H9 (cell line): ENCODE measurements at regions not wholly inside any gene's neighbourhood (a gene's known extent, or its start where the extent isn't known, plus 50 kb on each side); places are given as distances from the start of the nearest gene placed in this dataset.

Experiments
- DNase-seq: peaks from one replicate; pipeline ENCODE4 v3.0.0-alpha.2; 2017
- H2AFZ ChIP-seq: one replicate; pipeline ENCODE4 v1.6.1; 2013; ENCODE audit warnings: mild to moderate bottlenecking, low read length, control low read depth, moderate library complexity
- H2AK5ac ChIP-seq: 2 replicates; pipeline ENCODE4 v1.6.1; 2013; ENCODE audit warnings: low read length, control low read depth, mixed read lengths; ENCODE audit not compliant: insufficient read length
- H2BK120ac ChIP-seq: one replicate; pipeline ENCODE4 v1.6.1; 2013; ENCODE audit warnings: low read depth, mild to moderate bottlenecking, low read length, control low read depth, inconsistent platforms; ENCODE audit not compliant: poor library complexity, severe bottlenecking
- H2BK12ac ChIP-seq: 2 replicates; pipeline ENCODE4 v1.6.1; 2013; ENCODE audit warnings: low read length, control low read depth, mixed read lengths, low read depth; ENCODE audit not compliant: insufficient read length
- H2BK15ac ChIP-seq: 2 replicates; pipeline ENCODE4 v1.6.1; 2013; ENCODE audit warnings: low read depth, low read length, control low read depth
- H2BK20ac ChIP-seq: one replicate; pipeline ENCODE4 v1.6.1; 2013; ENCODE audit warnings: low read depth, mild to moderate bottlenecking, low read length, control low read depth, inconsistent platforms; ENCODE audit not compliant: poor library complexity, severe bottlenecking
- H2BK5ac ChIP-seq: 2 replicates; pipeline ENCODE4 v1.6.1; 2013; ENCODE audit warnings: low read length, control low read depth, mixed read lengths; ENCODE audit not compliant: insufficient read length
- H3K14ac ChIP-seq: 2 replicates; pipeline ENCODE4 v1.6.1; 2013; ENCODE audit warnings: low read length, control low read depth; ENCODE audit not compliant: insufficient read depth
- H3K18ac ChIP-seq: 2 replicates; pipeline ENCODE4 v1.6.1; 2013; ENCODE audit warnings: low read depth, mild to moderate bottlenecking, mixed read lengths, low read length, control low read depth; ENCODE audit not compliant: insufficient read length
- H3K23ac ChIP-seq: 2 replicates; pipeline ENCODE4 v1.6.1; 2013; ENCODE audit warnings: low read length, control low read depth, mixed read lengths, low read depth; ENCODE audit not compliant: insufficient read length
- H3K23me2 ChIP-seq: 2 replicates; pipeline ENCODE4 v1.6.1; 2013; ENCODE audit warnings: low read depth, mild to moderate bottlenecking, mixed read lengths, low read length, control low read depth; ENCODE audit not compliant: insufficient read length, poor library complexity, severe bottlenecking
- H3K27ac ChIP-seq: 2 replicates; pipeline ENCODE4 v1.5.1; 2013; ENCODE audit warnings: low read length, control low read depth, mixed read lengths, low read depth; ENCODE audit not compliant: insufficient read length
- H3K27me3 ChIP-seq: 2 replicates; pipeline ENCODE4 v1.6.1; 2013; ENCODE audit warnings: low read length, control low read depth, inconsistent platforms; ENCODE audit not compliant: insufficient read depth
- H3K4ac ChIP-seq: 2 replicates; pipeline ENCODE4 v1.6.1; 2013; ENCODE audit warnings: low read depth, mild to moderate bottlenecking, control low read depth, inconsistent platforms, low read length, moderate library complexity
- H3K4me1 ChIP-seq: 2 replicates; pipeline ENCODE4 v1.6.1; 2013; ENCODE audit warnings: low read length, control low read depth, inconsistent platforms; ENCODE audit not compliant: insufficient read depth
- H3K4me2 ChIP-seq: 2 replicates; pipeline ENCODE4 v1.6.1; 2013; ENCODE audit warnings: low read length, control low read depth, mixed read lengths; ENCODE audit not compliant: insufficient read length, insufficient read depth
- H3K56ac ChIP-seq: 2 replicates; pipeline ENCODE4 v1.6.1; 2013; ENCODE audit warnings: low read depth, mild to moderate bottlenecking, mixed read lengths, low read length, control low read depth; ENCODE audit not compliant: insufficient read length
- H3K79me1 ChIP-seq: 2 replicates; pipeline ENCODE4 v1.6.1; 2013; ENCODE audit warnings: low read depth, mild to moderate bottlenecking, moderate library complexity, low read length, control low read depth, inconsistent platforms; ENCODE audit not compliant: insufficient read depth, poor library complexity, severe bottlenecking
- H3K79me2 ChIP-seq: 2 replicates; pipeline ENCODE4 v1.6.1; 2013; ENCODE audit warnings: low read length, control low read depth, inconsistent platforms; ENCODE audit not compliant: insufficient read depth
- H3K9ac ChIP-seq: 2 replicates; pipeline ENCODE4 v1.6.1; 2013; ENCODE audit warnings: low read length, control low read depth, mixed read lengths; ENCODE audit not compliant: insufficient read length; ENCODE audit errors: extremely low read depth
- H3K9me3 ChIP-seq: one replicate; pipeline ENCODE4 v1.6.1; 2013; ENCODE audit warnings: low read depth, low read length, inconsistent platforms; ENCODE audit not compliant: control insufficient read depth
- H3T11ph ChIP-seq: one replicate; pipeline ENCODE4 v1.6.1; 2013; ENCODE audit warnings: mild to moderate bottlenecking, low read length, control low read depth, inconsistent platforms
- H4K20me1 ChIP-seq: one replicate; pipeline ENCODE4 v1.6.1; 2013; ENCODE audit not compliant: control insufficient read depth, insufficient read length, insufficient read depth
- H4K5ac ChIP-seq: 2 replicates; pipeline ENCODE4 v1.6.1; 2013; ENCODE audit warnings: low read depth, mild to moderate bottlenecking, mixed read lengths, low read length, control low read depth; ENCODE audit not compliant: insufficient read length
- H4K8ac ChIP-seq: replicated peaks from 2 replicates; pipeline ENCODE4 v1.6.1; 2013; ENCODE audit warnings: low read length, control low read depth, mixed read lengths, low read depth; ENCODE audit not compliant: insufficient read length
- H4K91ac ChIP-seq: 2 replicates; pipeline ENCODE4 v1.6.1; 2013; ENCODE audit warnings: low read depth, mild to moderate bottlenecking, moderate library complexity, mixed read lengths, low read length, control low read depth; ENCODE audit not compliant: insufficient read length
- H3K27ac Mint-ChIP-seq, 3 experiments: 2 replicates in 2 of 3; 3 replicates in 1 of 3; pipeline ENCODE4 v1.8.0; 2020 to 2021; ENCODE audit warnings: mixed read lengths in 3 of 3, mild to moderate bottlenecking in 1 of 3, moderate library complexity in 1 of 3
- H3K27me3 Mint-ChIP-seq: 2 replicates; pipeline ENCODE4 v1.8.0; 2021; ENCODE audit warnings: low read depth, mild to moderate bottlenecking, moderate library complexity, mixed read lengths
- H3K36me3 Mint-ChIP-seq, 3 experiments: 2 replicates in 2 of 3; 3 replicates in 1 of 3; pipeline ENCODE4 v1.8.0; 2020 to 2021; ENCODE audit warnings: low read depth in 3 of 3, mixed read lengths in 3 of 3; ENCODE audit not compliant: insufficient read depth in 1 of 3
- H3K4me1 Mint-ChIP-seq, 2 experiments: 2 replicates each; pipeline ENCODE4 v1.8.0; 2020; ENCODE audit warnings: mixed read lengths in 2 of 2
- H3K4me3 Mint-ChIP-seq, 2 experiments: 2 replicates in 1 of 2; 3 replicates in 1 of 2; pipeline ENCODE4 v1.8.0; 2020 to 2021; ENCODE audit warnings: mild to moderate bottlenecking in 2 of 2, mixed read lengths in 2 of 2, moderate library complexity in 1 of 2
- H3K9me3 Mint-ChIP-seq, 2 experiments: 2 replicates in 1 of 2; 3 replicates in 1 of 2; pipeline ENCODE4 v1.8.0; 2020; ENCODE audit warnings: mild to moderate bottlenecking in 2 of 2, mixed read lengths in 2 of 2, moderate library complexity in 1 of 2
- CTCF ChIP-seq: fragments of 200-600 bp; sonication (generic); conservative IDR thresholded peaks from 3 replicates; pipeline ENCODE4 v1.8.0; 2021; ENCODE audit warnings: antibody characterized with exemption, mild to moderate bottlenecking
- WGBS: extraction: QIAGEN DNeasy Blood & Tissue Kit; methylation state at CpG from one replicate; pipeline ENCODE4 v1.1.7; 2013; ENCODE audit warnings: missing lambda C conversion rate, low lambda C conversion rate, mixed read lengths; ENCODE audit not compliant: insufficient read length; ENCODE audit errors: extremely low coverage; 5-methylcytosine and 5-hydroxymethylcytosine counted together

GRCh38 chr5:167580608-167581007 lies 710.8 kb upstream of the WWC1 start:
- Histone ChIP-seq H3K27me3 (no peaks in the 10 kb centered on the region), H3K14ac (no peak overlapping the region), H2BK20ac (no peak overlapping the region), H3K4me2 (no peak overlapping the region), H3K4ac (no peak overlapping the region), H3T11ph (no peak overlapping the region), H3K79me2 (no peaks in the 10 kb centered on the region), H4K8ac (no peak overlapping the region), H3K56ac (no peak overlapping the region), H3K23ac (no peak overlapping the region), H3K4me1 (peaks cover 3% of the 10 kb centered on the region; the same call in 1 of the 2 replicates), H3K9me3 (no peaks in the 10 kb centered on the region), H3K23me2 (no peaks in the 10 kb centered on the region), H3K18ac (no peak overlapping the region), H3K9ac (no peak overlapping the region), H3K27ac (no peak overlapping the region), H2BK12ac (no peak overlapping the region), H2AFZ (no peak overlapping the region), H3K79me1 (no peaks in the 10 kb centered on the region), H4K91ac (no peak overlapping the region), H2AK5ac (no peak overlapping the region), H2BK120ac (no peak overlapping the region), H2BK15ac (no peak overlapping the region), H2BK5ac (no peak overlapping the region), H4K20me1 (no peaks in the 10 kb centered on the region), H4K5ac (no peak overlapping the region)
- Mint-ChIP-seq H3K27ac (no peak overlapping the region), H3K27me3 (peaks cover 4% of the 10 kb centered on the region; the same call in 1 of the 2 replicates), H3K4me1 (peaks cover 22 to 26% of the 10 kb centered on the region in 2 experiments), H3K36me3 (no peaks in the 10 kb centered on the region; a peak in 1 of 7 replicates), H3K4me3 (no peak overlapping the region), H3K9me3 (no peaks in the 10 kb centered on the region; a peak in 2 of 5 replicates)
- DNase-seq: no peak
- WGBS: no CpG with 5 or more reads among the region's 13 CpGs
- no peak for TF ChIP-seq CTCF
